HepG2 (cell line): ENCODE measurements at regions not wholly inside any gene's neighbourhood (a gene's known extent, or its start where the extent isn't known, plus 50 kb on each side); places are given as distances from the start of the nearest gene placed in this dataset.

Source experiments
- ARID3A ChIP-seq: IDR thresholded peaks from 2 replicates; pipeline ENCODE4 v1.6.1; 2012; ENCODE audit warnings: low read depth, low read length, improper control_type of control experiment
- FOXK2 ChIP-seq: fragments of 450-650 bp; IDR thresholded peaks from 2 replicates; pipeline ENCODE4 v1.6.1; 2016
- GLMP ChIP-seq: sonication (generic); formaldehyde crosslinking; IDR thresholded peaks from 2 replicates; pipeline ENCODE4 v1.9.0; 2021; ENCODE audit warnings: missing genetic modification reagents, mild to moderate bottlenecking, borderline replicate concordance
- ISL2 ChIP-seq: sonication (generic); formaldehyde crosslinking; IDR thresholded peaks from 2 replicates; pipeline ENCODE4 v1.5.0; 2020; ENCODE audit warnings: missing genetic modification reagents
- MLLT10 ChIP-seq: sonication (generic); formaldehyde crosslinking; IDR thresholded peaks from 2 replicates; pipeline ENCODE4 v1.4.0; 2020; ENCODE audit warnings: missing genetic modification reagents
- NCOR1 ChIP-seq: fragments of 200-600 bp; sonication (generic); IDR thresholded peaks from 2 replicates; pipeline ENCODE4 v1.7.0; 2017; ENCODE audit warnings: antibody characterized with exemption, low read length, borderline replicate concordance
- NFE2 ChIP-seq: sonication (generic); formaldehyde crosslinking; IDR thresholded peaks from 2 replicates; pipeline ENCODE4 v1.4.0; 2020; ENCODE audit warnings: missing genetic modification reagents
- NFRKB ChIP-seq: fragments of 450-650 bp; IDR thresholded peaks from 2 replicates; pipeline ENCODE4 v1.6.1; 2017
- PAXIP1 ChIP-seq: sonication (generic); formaldehyde crosslinking; conservative IDR thresholded peaks from 2 replicates; pipeline ENCODE4 v1.4.0; 2020; ENCODE audit warnings: mild to moderate bottlenecking, missing genetic modification reagents, moderate library complexity
- SALL2 ChIP-seq: sonication (generic); formaldehyde crosslinking; IDR thresholded peaks from 2 replicates; pipeline ENCODE4 v1.8.1; 2023; ENCODE audit warnings: mild to moderate bottlenecking, missing genetic modification reagents, inconsistent platforms
- ZNF143 ChIP-seq: sonication (generic); formaldehyde crosslinking; IDR thresholded peaks from 2 replicates; pipeline ENCODE4 v1.4.0; 2020; ENCODE audit warnings: missing genetic modification reagents
- ZNF737 ChIP-seq: sonication (generic); formaldehyde crosslinking; IDR thresholded peaks from 2 replicates; pipeline ENCODE4 v1.5.0; 2020; ENCODE audit warnings: missing genetic modification reagents, mild to moderate bottlenecking, borderline replicate concordance
- ZNF746 ChIP-seq: sonication (generic); formaldehyde crosslinking; IDR thresholded peaks from 2 replicates; pipeline ENCODE4 v1.8.0; 2022; ENCODE audit warnings: mild to moderate bottlenecking, missing genetic modification reagents
- TF ChIP-seq, protein P1 (sequence below), 2 experiments: sonication (generic) in 1 of 2; formaldehyde crosslinking in 1 of 2; IDR thresholded peaks; 2 replicates each; pipeline versions ENCODE4 v1.6.1 to v1.9.0; 2014 to 2022; ENCODE audit warnings: antibody characterized with exemption in 1 of 2, borderline replicate concordance in 1 of 2, inconsistent platforms in 1 of 2, low read depth in 1 of 2, missing genetic modification reagents in 1 of 2

- peak; percentile 95 for TF ChIP-seq PAXIP1 (CRISPR knock-in tag)
- TF ChIP-seq ZNF746 (CRISPR knock-in tag): peak; percentile 93
- no peak for TF ChIP-seq NFE2
- TF ChIP-seq, protein P1, sequence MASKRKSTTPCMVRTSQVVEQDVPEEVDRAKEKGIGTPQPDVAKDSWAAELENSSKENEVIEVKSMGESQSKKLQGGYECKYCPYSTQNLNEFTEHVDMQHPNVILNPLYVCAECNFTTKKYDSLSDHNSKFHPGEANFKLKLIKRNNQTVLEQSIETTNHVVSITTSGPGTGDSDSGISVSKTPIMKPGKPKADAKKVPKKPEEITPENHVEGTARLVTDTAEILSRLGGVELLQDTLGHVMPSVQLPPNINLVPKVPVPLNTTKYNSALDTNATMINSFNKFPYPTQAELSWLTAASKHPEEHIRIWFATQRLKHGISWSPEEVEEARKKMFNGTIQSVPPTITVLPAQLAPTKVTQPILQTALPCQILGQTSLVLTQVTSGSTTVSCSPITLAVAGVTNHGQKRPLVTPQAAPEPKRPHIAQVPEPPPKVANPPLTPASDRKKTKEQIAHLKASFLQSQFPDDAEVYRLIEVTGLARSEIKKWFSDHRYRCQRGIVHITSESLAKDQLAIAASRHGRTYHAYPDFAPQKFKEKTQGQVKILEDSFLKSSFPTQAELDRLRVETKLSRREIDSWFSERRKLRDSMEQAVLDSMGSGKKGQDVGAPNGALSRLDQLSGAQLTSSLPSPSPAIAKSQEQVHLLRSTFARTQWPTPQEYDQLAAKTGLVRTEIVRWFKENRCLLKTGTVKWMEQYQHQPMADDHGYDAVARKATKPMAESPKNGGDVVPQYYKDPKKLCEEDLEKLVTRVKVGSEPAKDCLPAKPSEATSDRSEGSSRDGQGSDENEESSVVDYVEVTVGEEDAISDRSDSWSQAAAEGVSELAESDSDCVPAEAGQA (IDR thresholded peaks at IDR 0.05; ENCODE audit: low read depth): 0 out of 2 replicates have a peak, but pooled peaks have one; percentile 7
- TF ChIP-seq, protein P1 (CRISPR knock-in tag; IDR thresholded peaks at IDR 0.05; ENCODE audit: borderline replicate concordance): 0 out of 2 replicates have a peak, but pooled peaks have one; percentile 60
- TF ChIP-seq FOXK2: peak; percentile 77
- TF ChIP-seq GLMP (CRISPR knock-in tag): no peak
- peak; percentile 95; the same call in 1 of the 2 replicates for TF ChIP-seq NCOR1
- no peak for TF ChIP-seq NFRKB
- TF ChIP-seq ZNF737 (CRISPR knock-in tag): no peak
- TF ChIP-seq ISL2 (CRISPR knock-in tag): peak; percentile 97
- peak; percentile 56; the same call in 1 of the 2 replicates for TF ChIP-seq ZNF143 (CRISPR knock-in tag)
- TF ChIP-seq SALL2: no peak
- no peak for TF ChIP-seq MLLT10
- TF ChIP-seq ARID3A: peak; percentile 97
These were observed 62.4 kb upstream of the UGT2B15 start (continued) for GRCh38 chr4:68732653-68733466.
